Glomerular visceral epithelial cell (primary cell): ENCODE measurements at regions not wholly inside any gene's neighbourhood (a gene's known extent, or its start where the extent isn't known, plus 50 kb on each side); places are given as distances from the start of the nearest gene placed in this dataset.
"Not testable (repeated sequence)": the region's sequence is repeated elsewhere in the genome, so short reads cannot be mapped to it uniquely, and the experiment has no call there.

Experiments
- DNase-seq: peaks from one replicate; pipeline ENCODE4 v3.0.0-alpha.2; 2016; ENCODE audit errors: extremely low spot score

DNA sequence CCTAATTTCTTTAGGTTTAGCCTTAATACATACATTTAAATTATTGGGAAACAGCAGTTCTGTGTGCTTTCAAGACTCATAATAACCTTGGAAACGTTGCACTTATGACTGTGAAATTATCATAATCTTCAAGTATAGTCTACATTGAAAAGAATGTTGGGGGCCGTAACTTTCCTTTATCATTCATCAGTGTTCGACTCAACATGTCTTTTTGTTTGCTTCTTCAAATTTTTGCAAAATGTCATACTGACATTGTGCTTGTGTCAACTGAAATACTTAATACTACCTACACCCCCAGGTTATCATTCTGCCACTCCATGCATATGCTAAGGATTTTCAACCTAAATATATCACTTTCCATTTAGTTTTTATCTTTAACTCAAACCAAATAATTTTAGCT, 1562.9 kb downstream of the OLFM4 start:
- DNase-seq, result no peak

DNA sequence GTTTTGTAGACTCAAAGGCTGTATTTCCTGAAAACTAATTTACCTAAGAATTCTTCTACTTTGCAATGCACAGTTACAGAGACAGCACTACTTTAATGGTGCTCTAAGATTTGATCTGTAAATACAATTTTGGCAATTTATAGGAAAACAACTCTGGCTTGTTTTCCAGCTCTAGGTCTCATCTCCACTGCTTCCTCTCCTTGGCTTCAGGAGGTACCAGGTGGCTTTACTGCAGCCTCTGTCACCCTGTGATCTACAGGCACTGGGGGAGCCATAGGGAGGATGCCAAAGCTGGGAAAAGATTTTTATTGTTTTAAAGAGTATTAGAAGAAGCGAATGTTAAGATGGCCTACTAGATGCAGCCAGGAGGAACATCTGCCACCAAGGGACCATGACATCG, 1563.6 kb downstream of the OLFM4 start:
- DNase-seq, result no peak

DNA sequence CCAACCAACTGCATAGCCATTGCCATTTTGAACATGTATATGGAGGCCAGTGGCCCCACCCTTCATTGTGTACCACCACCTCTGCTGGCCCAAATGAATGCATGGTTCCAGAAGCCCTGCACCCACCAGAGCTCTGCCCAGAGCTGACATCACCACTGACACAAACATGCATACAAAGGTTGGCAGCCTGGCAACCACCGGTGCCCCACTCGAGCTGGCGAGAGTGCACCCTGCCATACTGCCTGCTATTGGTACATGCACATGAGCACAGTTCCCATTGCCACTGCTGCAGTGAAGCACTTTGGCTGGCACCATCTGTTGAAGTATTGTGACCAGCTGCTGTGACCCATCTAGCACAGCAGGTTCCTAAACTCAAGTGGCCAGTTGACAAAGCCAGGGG, 1564.9 kb downstream of the OLFM4 start:
- no peak for DNase-seq

DNA sequence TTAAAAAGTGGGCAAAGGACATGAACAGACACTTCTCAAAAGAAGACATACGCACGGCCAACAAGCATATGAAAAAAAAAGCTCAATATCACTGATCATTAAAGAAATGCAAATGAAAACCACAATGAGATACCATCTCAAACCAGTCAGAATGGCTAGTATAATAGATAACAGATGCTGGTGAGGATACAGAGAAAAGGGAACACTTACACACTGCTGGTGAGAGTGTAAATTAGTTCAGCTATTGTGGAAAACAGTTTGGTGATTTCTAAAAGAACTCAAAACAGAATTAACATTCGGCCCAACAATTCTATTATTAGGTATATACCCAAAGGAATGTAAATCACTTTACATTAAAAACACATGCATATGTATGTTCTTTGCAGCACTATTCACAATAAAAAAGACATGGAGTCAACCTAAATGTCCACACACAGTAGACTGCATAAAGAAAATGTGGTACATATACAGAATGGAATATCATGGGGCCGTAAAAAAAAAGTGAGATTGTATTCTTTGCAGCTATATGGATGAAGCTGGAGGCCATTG, 1569.0 kb downstream of the OLFM4 start:
- no peak for DNase-seq

DNA sequence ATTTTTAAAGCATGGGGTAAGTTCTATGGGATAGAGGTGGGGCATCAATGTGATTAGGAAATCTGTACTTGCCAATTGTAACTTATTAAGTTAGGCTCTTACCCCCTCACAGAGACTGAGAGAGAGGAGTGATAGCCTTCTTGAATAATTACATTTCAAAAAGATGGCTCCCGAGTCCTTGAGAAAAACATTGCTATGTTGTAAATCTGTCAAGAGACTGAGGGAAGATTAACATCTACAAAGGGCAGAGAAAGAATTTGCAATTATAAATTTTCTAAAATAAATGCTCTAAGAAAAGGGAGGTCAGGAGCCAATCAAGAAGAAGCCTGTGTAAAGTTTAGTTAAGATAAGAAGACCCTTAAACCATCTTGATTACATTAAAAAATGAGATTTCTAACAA, 1570.8 kb downstream of the OLFM4 start:
- no peak for DNase-seq

DNA sequence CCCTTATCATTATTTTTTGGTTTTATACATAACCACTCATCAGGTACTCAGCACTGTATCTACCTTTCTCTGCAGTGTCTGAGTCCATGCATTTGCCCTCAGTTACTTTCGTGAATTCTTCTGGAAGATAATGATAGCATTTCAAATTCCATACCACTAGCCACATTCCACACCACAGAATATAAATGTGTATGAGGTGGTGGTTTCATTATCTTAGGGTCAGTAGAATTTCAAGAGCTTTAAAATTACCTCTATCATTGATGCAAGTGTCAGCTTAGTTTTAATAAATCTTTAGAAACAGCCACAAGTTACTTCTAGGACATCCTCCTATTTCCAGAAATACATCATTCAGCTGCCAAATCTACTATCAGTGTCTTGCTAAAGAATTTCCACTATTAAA, 1578.3 kb downstream of the OLFM4 start:
- DNase-seq, result no peak

DNA sequence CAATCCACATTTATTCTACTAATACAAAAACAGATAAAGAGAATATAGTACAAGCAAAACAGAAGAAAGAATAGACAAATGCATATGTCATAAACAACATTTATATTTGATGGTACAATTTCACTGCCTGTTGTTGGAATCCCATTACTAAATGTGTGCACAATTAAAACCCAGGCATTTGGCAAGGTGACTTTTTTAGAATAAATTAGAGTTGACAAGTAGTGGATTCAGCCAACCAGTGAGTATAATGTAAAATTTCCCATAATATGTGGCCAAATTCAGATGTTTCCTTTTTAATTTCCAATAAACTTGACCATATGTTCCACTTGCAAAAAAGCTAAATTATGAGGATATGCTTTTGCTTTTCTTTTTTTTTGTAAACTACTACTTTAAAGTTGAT, 1578.8 kb downstream of the OLFM4 start:
- DNase-seq, result no peak

DNA sequence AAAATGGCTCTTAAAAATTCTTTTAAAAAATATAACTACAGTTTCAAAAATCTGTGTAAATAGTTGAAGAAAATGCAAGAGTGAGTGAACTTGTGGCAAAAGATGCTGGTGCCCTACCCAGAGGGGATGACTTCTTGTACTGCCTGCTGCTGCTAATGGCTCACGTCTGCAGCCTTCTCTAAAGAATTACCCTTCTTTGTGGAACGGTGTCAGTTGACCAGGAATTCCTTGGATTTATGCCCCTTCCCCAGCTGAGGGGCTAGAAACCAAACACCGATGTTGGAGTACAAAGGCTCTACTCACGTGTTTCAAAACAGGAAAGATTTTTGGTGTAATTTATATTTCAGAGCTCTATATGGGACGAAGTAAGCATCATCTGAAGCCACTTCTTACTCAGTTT, 1582.8 kb downstream of the OLFM4 start:
- no peak for DNase-seq

DNA sequence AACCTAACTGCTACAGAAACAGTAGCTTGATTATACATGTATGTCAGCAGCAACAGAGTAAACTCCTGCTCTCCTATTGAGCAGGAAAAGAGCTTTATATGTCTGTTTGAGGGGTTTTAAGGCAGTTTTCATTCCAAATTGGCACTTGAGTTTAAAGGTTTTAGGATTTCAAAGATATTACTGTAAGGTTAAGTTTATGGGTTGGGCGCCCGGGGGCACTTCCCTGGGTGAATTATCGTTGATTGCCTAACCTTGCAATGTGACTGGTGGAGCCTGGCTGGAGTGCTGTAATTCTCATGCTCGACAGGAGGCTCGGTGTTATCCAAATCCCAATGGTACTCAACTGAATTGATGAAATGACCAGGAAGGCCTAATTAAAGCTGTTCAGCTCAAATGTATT, 1586.1 kb downstream of the OLFM4 start:
- DNase-seq, result no peak

DNA sequence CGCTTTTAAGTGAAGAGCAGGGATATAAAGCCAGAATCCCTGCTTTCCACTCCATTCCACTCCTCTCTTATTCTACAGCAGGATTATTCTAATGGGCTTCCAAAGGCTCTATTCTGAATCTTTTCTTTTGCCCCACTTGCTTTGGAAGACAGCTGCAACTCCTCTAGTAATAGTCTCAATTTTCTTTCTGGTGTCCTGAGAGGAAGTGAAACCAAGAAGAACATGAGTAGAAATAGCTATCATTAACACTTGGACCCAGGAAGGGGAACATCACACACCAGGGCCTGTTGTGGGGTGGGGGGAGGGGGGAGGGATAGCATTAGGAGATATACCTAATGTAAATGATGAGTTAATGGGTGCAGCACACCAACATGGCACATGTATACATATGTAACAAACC, 1597.9 kb downstream of the OLFM4 start:
- DNase-seq, result not testable (repeated sequence)

DNA sequence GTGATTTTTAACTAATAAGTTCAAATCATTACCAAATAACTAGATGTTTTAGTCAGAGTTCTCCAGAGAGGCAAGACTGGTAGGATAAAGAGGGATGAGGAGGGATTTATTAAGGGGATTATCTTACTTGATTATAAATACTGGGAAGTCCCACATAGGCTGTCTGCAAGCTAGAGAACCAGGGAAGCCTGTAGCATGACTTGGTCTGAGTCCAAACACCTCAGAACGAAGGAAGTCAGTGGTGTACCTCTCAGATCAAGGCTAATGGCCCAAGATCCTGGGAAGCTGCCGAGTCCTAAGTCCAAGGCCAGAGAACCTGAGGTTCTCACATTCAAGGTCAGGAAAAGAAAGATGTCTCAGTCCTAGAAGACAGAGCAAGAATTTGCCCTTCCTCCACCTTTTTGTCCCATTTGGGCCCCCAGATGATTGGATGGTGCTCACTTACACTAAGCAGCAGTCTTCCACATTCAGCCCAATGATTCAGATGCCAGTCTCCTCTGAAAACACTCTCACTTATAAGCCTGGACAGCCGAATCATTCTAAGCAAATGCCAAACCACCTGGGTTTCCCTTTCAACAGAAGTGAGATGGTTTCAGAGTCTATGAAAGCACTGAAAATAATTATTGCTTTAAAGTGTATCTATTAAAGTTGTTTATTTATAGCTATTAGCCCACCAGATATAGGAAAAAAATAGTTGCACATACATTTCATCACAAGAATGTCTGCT, 1599.2 kb downstream of the OLFM4 start:
- DNase-seq, result no peak

DNA sequence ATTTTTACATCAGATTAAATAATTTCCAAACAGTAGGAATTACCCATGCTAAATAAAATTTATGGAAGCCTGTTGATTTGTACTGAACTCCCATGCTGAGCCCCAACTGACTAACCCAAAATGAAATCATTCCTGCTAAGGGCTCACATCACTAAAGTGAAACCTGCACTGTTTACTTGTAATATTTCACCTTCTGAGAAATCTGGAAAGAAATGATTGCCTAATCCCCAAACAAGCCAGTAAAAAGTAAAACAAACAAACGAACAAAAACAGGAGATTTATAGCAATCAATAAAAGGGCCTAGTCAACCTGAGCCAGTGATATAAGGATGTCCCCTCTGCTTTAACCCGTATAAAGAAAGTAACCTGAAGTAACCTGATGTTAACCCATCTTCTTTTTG, 1599.8 kb downstream of the OLFM4 start:
- DNase-seq, result no peak

DNA sequence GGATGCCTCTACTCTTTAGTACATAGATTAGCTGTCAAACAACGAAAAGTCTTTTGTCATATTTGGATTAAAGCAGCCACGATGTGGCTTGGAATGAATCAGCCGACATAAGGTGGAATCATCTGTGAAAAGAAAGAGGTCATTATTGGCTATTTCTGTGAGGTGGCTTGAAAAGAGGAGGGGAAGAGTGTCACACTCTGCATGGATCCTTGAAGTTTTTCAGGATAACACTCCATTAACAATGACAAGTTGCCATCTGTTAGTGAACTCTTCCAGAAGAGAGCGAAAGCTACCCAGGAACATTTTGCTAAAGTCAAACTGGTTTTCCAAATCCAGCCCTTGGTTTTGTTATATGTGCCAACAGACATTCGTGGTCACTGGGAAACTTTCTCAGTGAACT, 1604.8 kb downstream of the OLFM4 start:
- DNase-seq, result no peak

DNA sequence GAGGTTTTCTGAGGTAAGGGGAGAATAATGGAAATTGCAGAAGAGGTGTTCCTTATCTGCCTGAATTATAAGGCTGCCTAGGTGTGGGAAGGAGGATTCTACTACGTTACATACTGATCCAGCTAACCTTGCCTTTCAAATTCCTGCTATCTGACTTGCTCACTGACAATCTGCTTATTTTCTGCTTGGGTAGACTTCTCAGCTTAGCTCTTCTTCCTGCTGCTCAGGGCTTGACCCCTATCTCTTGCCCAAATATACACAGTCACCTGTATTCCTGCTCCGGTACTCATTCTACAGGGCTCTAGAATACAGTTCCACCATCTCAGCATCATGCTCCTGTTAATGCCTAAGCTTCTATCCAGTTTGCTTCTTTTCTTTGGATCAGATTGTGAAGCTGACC, 1607.6 kb downstream of the OLFM4 start:
- DNase-seq, result no peak

DNA sequence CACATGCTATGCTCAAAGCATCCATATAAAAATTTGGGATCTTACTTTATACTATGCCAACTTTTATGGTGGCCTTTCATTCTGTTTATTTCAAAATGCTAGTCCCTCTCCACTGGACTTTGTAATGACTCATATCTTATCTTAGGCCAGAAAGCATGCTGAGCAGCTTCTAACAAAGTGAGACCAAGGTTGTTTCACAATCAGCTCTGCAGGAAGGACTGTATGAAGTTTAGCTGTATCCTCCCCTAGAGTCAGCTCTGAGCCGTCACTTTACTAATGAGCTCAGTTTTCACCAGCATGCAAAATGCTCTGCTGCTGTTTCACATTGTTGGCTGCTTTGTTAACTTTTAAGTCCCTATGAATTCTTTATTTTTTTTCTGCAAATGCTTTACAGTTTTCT, 1608.8 kb downstream of the OLFM4 start:
- no peak for DNase-seq

DNA sequence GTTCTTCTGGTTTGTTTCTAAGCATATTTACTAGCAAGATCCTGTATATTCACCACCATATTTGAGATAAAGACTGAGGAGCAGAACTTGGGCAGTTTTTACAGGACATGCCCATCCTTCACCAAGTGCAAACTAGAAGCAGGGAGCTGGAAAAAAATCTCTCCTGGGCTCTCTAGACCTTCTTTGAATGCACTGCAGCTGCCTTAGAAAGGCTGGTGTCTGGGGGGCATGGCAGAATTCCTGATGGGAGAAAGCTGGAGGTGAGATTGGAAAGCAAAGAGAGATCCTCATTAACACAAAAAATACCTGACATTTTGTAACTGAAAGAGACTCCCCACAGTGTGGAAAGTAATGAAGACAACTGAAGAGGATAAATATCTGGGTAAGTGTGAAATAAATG, 1612.1 kb downstream of the OLFM4 start:
- DNase-seq, result no peak

DNA sequence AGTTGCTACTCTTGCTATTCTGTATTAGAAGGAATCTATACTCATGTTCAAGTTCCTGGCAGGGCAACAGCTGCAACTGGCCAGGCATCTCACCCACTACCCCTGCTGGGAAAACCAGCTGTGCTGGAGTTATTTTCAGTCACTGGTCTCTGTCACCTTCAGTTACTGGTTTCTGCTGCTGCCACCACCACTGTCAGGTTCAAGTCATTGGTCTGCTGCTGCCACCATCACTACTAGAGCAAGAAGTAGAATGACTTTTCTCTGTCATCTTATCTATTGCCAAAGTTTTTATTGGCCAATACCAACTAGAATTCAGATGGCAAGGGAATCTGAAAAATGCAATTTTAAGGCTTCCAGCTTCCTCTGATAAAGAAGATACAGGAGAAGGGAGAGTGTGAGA, 1615.2 kb downstream of the OLFM4 start:
- DNase-seq, result no peak

DNA sequence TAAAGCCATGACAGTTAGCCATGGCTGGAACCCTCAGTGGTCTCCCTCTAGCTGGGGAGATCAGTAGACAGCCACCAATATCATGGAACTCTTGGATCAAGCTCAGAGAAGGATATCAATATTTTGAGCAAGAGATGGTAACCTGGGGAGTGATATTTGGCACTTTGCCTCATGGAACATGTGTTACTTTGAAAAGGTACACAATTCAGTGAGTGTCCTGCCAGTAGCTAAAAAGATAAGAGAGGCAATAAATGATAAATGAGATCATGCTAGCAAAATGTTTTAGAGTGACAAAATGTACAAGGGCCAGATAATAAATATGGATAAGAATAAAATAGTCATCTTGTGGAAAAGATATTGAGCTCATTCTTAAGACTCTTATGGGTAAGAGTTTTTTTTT, 1618.7 kb downstream of the OLFM4 start:
- DNase-seq, result no peak

DNA sequence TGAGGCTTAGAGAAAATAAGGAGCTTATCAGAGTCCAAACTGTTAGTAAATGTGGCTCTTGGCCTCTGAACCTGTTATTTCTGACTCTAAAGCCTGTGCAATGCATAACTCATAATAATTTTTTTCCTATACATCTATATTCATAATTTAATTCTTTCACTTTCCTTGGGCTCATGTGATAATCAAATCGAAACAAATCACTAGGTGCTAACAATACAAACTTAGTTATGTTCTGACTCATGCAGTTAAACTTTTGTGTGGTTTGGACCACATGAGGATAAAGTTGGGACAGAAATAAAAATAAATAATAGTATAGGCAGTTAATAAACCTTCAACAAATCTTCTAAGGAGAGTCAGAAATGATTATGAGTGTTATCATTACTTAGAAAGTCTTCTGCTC, 1629.0 kb downstream of the OLFM4 start:
- no peak for DNase-seq

DNA sequence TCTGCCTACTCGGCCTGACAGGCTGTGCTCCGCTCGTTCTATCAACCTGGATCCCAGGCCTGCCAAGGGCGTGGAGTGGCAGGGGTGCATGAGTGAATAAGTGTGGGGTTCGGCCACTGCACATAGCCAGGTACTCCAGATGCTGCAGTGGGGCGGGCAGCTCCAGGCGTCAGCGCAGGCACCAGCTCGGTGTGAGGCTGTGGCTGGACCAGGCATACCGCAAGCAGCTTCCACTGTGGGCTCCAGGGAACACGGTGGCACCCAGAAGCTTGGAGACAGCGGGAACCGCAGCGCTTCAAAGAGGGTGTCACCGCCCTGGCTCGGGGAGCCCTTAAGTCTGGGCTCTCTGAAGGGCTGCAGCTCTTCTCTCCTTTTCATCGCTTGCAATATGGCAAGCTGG, 1630.2 kb downstream of the OLFM4 start:
- DNase-seq, result no peak

DNA sequence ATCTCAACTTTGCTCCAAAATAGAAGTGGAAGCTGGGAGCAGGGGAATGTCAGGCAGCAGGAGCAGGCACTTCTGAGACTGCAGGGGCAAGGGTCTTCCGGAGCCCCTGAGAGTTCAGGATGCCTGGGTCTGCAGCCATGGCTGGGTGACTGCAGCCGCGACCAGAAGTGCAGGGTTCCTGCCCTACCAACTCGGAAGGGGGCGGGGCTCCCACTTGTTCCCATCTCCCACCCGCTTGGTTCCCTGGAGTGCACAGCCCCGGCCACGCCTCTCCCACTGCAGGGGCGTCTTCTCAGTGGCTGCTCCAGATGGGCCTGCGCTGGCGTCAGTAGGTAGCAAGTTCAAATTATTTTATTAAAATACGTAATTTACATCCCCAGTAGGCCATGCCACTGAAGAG, 1631.7 kb downstream of the OLFM4 start:
- DNase-seq, result no peak

DNA sequence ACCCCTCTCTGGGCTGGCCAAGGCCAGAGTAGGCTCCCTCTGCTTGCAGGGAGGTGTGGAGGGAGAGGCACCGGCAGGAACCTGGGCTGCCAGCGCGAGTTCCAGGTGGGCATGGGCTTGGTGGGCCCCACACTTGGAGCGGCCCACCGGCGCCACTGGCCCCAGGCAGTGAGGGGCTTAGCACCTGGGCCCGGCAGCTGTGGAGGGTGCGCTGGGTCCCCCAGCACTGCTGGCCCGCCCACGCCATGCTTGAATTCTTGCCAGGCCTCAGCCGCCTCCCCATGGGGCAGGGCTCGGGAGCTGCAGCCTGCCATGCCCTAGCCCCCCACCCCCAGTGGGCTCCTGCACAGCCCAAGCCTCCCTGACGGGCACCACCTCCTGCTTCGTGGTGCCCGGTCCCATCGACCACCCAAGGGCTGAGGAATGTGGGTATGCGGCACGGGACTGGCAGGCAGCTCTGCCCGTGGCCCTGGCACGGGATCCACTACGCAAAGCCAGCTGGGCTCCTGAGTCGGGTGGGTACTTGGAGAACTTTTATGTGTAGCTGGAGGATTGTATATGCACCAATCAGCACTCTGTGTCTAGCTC, 1648.0 kb downstream of the OLFM4 start:
- DNase-seq, result no peak

DNA sequence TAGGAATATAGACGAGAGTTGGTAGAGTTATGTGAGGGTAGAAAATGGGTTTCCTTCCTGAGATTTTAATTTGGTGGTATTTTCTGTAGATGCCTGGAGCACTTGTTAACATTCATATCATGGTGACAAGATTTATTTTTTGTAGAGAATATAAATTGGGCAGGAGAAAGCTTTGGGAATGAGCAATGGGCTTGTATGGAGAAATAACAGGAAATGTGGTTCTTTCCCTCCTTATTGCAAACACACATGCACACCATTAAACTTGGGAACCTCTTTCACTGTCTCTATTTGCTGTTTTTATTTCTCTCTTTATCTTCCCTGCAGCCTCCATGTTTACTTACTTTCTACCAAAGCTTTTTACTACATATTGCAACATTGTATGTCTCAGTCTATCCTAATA, 1653.6 kb downstream of the OLFM4 start:
- DNase-seq, result no peak

DNA sequence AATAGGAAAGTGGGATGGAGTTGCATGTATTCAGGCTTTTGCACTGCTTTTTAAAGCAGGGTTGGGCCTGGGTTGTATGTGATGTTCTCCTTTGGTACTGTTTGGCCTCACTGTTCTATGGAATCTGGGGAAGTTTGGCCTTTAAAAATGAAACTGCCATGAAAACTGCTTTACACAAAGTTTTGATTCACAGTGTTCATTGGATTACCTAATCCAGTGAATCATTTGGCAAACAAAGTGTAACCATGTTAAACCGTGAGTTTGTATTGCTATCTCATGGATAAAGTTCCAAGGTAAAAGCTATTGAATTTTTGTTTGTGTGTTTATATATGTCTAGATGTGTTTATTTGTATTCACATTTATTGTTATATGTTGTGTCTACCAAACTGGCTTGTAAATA, 1658.6 kb downstream of the OLFM4 start:
- DNase-seq, result no peak
